ENCODE measurements at regions not wholly inside any gene's neighbourhood (a gene's known extent, or its start where the extent isn't known, plus 50 kb on each side); places are given as distances from the start of the nearest gene placed in this dataset.
"Not testable (repeated sequence)": the region's sequence is repeated elsewhere in the genome, so short reads cannot be mapped to it uniquely, and the experiment has no call there.

DNA sequence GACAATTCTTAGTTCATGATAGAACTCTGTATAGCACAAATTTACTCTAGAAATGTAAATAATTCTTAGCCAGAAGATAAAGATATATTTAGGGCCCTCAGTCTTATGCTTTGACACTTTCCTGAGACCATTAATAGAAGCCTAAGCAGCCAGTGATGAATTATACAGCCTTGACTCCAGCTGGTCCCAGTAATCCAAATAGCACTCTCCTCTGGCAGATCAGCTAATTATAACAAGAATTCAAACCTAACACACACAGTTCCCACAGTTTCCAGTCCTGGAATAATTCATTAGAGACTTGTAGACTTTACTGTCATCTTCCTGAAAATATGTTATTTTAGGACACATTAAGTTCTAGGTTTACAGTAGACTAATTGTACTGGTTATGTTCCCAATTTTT lies 50.4 kb downstream of the SHOC1 start:
- no peak for DNase-seq (ENCODE audit: extremely low read depth, low read depth)

DNA sequence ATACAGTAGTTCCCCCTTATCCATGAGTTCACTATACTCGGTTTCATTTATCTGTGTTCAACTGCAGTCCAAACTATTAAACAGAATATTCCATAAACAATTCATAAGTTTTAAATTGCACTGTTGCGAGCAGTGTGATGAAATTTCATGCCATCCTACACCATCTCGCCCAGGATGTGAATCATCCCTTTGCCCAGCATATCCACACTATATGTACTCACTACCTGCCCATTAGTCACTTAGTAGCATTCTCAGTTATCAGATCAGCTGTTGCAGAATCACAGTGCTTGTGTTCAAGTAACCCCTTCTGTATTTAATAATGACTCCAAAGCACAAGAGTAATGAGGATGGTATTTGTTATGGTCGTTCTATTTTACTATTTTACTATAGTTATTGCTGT lies 51.5 kb downstream of the SHOC1 start:
- DNase-seq (ENCODE audit: extremely low read depth, low read depth) = peak; percentile 93

DNA sequence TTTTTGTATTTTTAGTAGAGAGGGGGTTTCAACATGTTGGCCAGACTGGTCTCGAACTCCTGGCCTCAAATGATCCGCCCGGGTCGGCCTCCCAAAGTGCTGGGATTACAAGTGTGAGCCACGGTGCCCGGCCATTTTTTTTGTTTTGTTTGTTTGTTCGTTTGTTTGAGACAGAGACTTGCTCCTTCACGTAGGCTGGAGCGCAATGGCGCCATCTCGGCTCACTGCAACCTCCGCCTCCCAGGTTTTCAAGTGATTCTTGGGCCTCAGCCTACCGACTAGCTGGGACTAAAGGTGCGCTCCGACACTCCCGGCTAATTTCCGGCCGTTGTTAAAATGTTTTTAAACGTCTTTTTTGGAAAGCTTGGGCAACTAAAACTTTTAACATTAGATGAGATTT lies 54.0 kb downstream of the SHOC1 start:
- no peak for DNase-seq (ENCODE audit: extremely low read depth, low read depth)

DNA sequence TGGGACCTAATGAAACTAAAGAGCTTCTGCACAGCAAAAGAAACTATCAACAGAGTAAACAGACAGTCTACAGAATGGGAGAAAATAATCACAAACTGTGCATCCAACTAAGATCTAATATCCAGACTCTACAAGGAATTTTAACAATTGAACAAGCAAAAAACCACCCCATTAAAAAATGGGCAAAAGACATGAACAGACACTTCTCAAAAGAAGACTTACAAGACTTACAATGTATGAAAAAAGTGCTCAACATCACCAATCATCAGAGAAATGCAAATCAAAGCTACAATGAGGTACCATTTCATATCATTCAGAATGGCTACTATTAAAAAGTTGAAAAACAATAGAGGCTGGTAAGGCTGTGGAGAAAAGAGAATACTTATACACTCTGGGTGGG lies 58.0 kb downstream of the SHOC1 start:
- no peak for DNase-seq (ENCODE audit: extremely low read depth, low read depth)

DNA sequence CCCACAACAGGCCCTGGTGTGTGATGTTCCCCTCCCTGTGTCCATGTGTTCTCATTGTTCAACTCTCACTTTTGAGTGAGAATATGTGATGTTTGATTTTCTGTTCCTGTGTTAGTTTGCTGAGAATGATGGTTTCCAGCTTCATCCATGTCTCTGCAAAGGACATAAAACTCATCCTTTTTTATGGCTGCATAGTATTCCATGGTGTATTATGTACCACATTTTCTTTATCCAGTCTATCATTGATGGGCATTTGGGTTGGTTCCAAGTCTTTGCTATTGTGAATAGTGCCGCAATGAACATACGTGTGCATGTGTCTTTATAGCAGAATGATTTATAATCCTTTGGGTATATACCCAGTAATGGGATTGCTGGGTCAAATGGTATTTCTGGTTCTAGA lies 59.4 kb downstream of the SHOC1 start:
- not testable (repeated sequence) for DNase-seq (ENCODE audit: extremely low read depth, low read depth)

DNA sequence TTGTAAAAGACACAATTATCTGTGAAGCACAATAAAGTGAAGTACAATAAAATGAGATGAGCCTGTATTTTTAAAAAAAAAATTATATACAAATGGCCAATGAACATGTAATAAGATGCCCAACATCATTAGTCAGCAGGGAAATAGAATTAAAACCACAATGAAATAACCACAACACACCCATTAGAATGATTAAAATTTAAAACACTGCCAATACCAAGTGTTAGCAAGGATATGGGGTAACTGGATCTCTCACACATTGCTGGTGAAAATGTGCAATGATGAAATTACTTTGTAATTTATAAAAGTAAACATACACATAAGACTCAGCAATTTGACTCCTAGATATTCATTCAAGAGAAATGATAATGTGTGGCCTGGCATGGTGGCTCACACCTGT lies 62.8 kb downstream of the SHOC1 start:
- peak; percentile 8 for DNase-seq (ENCODE audit: extremely low read depth, low read depth)

DNA sequence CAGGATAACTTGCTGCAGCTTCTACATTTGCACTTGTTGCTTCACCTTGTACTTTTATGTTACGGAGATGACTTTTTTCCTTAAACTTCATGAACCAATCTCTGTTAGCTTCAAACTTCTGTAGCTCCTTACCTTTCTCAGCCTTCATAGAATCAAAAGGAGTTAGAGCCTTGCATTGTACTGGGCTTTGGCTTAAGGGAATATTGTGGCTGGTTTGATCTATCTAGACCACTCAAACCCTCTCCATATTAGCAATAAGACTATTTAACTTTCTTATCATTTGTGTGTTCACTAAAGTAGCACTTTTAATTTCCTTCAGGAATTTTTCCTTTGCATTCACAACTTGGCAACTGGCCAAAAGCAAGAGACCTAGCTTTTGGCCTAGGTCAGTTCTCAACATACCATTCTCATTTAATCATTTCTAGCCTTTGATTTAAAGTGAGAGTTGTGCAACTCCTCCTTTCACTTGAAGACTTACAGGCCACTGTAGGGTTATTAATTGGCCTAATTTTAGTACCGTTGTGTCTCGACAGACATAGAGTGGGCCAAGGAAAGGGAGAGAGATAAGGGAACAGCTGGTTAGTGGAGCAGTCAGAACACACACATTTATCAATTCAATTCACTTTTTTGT lies 63.7 kb downstream of the SHOC1 start:
- DNase-seq (ENCODE audit: extremely low read depth, low read depth) = no peak

DNA sequence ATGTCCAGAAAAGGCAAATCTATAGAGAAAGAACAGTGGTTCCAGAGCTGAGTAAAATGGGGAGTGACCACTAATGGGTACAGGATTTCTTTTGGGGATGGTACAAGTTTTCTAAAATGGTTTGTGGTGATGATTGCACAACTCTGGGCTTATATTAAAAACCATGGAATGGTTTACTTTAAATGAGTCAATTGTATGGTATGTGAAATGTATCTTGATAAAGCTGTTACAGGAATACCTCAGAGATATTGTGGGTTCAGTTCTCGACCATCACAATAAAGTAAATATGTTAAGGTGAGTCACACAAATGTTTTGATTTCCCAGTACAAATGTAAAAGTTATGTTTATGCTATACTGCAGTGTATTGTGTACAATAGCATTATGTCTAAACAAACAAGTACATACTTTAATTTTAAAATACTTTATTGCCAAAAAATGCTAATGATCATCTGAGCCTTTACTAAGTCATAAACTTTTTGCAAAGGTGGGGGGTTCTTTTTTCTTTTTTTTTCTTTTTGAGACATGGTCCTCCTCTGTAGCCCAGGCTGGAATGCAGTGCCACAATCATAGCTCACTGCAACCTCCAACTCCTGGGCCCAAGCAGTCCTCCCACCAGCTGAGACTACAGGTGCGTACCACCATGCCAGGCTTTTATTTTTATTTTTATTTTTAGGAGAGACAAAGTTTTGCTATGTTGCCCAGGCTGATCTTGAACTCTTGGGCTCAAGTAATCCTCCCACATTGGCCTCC lies 65.9 kb downstream of the SHOC1 start:
- DNase-seq (ENCODE audit: extremely low read depth, low read depth) = peak; percentile 40

DNA sequence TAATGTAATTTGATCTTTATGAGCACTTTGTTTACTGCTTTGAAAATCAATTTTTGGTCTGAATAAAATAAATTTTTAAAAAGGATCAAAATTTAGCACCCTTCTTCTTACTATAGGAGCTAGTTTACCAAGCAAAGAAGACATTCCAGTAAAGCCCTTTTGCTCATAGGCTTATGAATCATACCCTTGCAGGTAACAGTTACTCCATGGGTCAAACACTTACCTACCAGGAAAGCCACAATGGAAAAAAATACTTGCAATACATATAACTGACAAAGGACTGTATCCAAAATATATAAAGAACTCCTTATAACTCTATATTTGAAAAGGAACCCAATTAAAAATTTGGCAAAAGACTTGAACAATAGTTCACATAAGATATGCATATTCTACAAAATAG lies 66.6 kb downstream of the SHOC1 start:
- DNase-seq (ENCODE audit: extremely low read depth, low read depth) = no peak

DNA sequence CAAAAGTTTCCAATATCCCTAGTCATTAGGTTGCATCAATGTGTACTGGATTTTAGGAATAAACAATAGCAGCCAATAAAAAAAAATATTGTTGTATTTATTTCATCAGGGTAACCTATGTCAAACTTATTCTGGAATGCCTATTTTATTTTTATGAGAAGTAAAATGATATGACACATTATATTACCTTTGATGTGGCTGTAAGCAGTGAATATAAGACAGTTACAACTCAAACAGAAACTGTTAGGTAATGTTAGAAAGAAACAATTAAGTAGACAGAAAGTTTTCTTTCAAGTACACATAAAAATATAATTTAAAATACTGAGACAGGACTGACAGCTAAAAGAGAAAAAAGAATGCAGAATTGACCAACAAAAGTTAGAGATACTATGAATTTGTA lies 65.5 kb downstream of the GNG10 start:
- no peak for DNase-seq (ENCODE audit: extremely low read depth, low read depth)

DNA sequence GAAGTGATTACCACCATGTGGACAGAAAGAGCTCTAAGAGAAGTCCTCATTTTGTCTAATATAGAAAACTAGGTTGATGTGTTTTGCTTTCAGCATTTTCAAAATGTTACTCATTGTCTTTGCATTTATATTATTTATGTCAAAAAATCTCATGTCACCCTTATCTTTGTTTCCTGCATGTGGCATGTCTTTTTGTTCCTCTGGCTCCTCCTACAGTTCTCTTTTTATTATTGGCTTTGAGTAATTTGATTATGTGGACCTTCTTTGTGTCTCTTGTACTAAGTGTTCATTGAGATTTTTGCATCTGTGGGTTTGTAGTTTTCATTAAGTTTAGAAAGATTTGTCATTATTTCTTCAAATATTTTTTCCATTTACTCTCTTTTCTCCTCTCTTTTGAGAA lies 58.8 kb downstream of the GNG10 start:
- no peak for DNase-seq (ENCODE audit: extremely low read depth, low read depth)

All from NCI-H460 (cell line).